ENCODE measurements at regions not wholly inside any gene's neighbourhood (a gene's known extent, or its start where the extent isn't known, plus 50 kb on each side); places are given as distances from the start of the nearest gene placed in this dataset.
"Not testable (repeated sequence)": the region's sequence is repeated elsewhere in the genome, so short reads cannot be mapped to it uniquely, and the experiment has no call there.

GRCh38 chr14:22203036-22203435 is 386.0 kb downstream of the DAD1 start:
- H3K4me3 ChIP-seq = no peak overlapping the region
- no peak overlapping the region for H3K27ac ChIP-seq
- DNase-seq (ENCODE audit: low read depth in 1 of 2, low spot score in 1 of 2) = no peak
- H3K36me3 ChIP-seq = no peaks in the 10 kb centered on the region
- no peaks in the 10 kb centered on the region for H3K27me3 ChIP-seq
- TF ChIP-seq CTCF (IDR thresholded peaks at IDR 0.05; ENCODE audit: low read depth, low read length) = no peak
- no peaks in the 10 kb centered on the region for H3K9me3 ChIP-seq (ENCODE audit: low read depth)
- H3K4me1 ChIP-seq (ENCODE audit: low read depth) = no peaks in the 10 kb centered on the region

GRCh38 chr14:22202313-22202712 is 386.7 kb downstream of the DAD1 start:
- H3K27ac ChIP-seq = no peak overlapping the region
- TF ChIP-seq CTCF (IDR thresholded peaks at IDR 0.05; ENCODE audit: low read depth, low read length) = no peak
- H3K36me3 ChIP-seq = no peaks in the 10 kb centered on the region
- H3K27me3 ChIP-seq = no peaks in the 10 kb centered on the region
- no peaks in the 10 kb centered on the region for H3K9me3 ChIP-seq (ENCODE audit: low read depth)
- no peaks in the 10 kb centered on the region for H3K4me1 ChIP-seq (ENCODE audit: low read depth)
- DNase-seq (ENCODE audit: low read depth in 1 of 2, low spot score in 1 of 2) = no peak
- H3K4me3 ChIP-seq = no peak overlapping the region

- no peak overlapping the region for H3K27ac ChIP-seq
- no peaks in the 10 kb centered on the region for H3K9me3 ChIP-seq (ENCODE audit: low read depth)
- H3K27me3 ChIP-seq = no peaks in the 10 kb centered on the region
- peak; percentile 48 to 56 for DNase-seq (ENCODE audit: low read depth in 1 of 2, low spot score in 1 of 2)
- TF ChIP-seq CTCF (IDR thresholded peaks at IDR 0.05; ENCODE audit: low read depth, low read length) = peak; percentile 73
- no peaks in the 10 kb centered on the region for H3K4me1 ChIP-seq (ENCODE audit: low read depth)
- no peaks in the 10 kb centered on the region for H3K36me3 ChIP-seq
- H3K4me3 ChIP-seq = no peak overlapping the region
These were observed 387.9 kb downstream of the DAD1 start for GRCh38 chr14:22200977-22201605.

- not testable (repeated sequence) for H3K36me3 ChIP-seq; DNase-seq (ENCODE audit: low read depth in 1 of 2, low spot score in 1 of 2); H3K27me3 ChIP-seq; H3K4me3 ChIP-seq; H3K4me1 ChIP-seq (ENCODE audit: low read depth); H3K9me3 ChIP-seq (ENCODE audit: low read depth); H3K27ac ChIP-seq
These were observed 388.9 kb downstream of the DAD1 start for GRCh38 chr14:22200131-22200530.

GRCh38 chr14:22194664-22195063 is 394.4 kb downstream of the DAD1 start:
- H3K4me3 ChIP-seq = no peak overlapping the region
- TF ChIP-seq CTCF (IDR thresholded peaks at IDR 0.05; ENCODE audit: low read depth, low read length) = no peak
- DNase-seq (ENCODE audit: low read depth in 1 of 2, low spot score in 1 of 2) = no peak
- no peak overlapping the region for H3K27ac ChIP-seq
- no peaks in the 10 kb centered on the region for H3K9me3 ChIP-seq (ENCODE audit: low read depth)
- H3K4me1 ChIP-seq (ENCODE audit: low read depth) = no peaks in the 10 kb centered on the region
- no peaks in the 10 kb centered on the region for H3K27me3 ChIP-seq
- no peaks in the 10 kb centered on the region for H3K36me3 ChIP-seq

GRCh38 chr14:22190411-22191191 is 398.4 kb downstream of the DAD1 start:
- Histone ChIP-seq H3K27ac (no peak overlapping the region), H3K36me3 (no peaks in the 10 kb centered on the region), H3K9me3 (ENCODE audit: low read depth) (no peaks in the 10 kb centered on the region), H3K4me3 (no peak overlapping the region), H3K4me1 (ENCODE audit: low read depth) (no peaks in the 10 kb centered on the region), H3K27me3 (no peaks in the 10 kb centered on the region)
- TF ChIP-seq CTCF (IDR thresholded peaks at IDR 0.05; ENCODE audit: low read depth, low read length) = no peak
- no peak for DNase-seq (ENCODE audit: low read depth in 1 of 2, low spot score in 1 of 2)
